Osteocyte (in vitro differentiated cells): ENCODE measurements at regions not wholly inside any gene's neighbourhood (a gene's known extent, or its start where the extent isn't known, plus 50 kb on each side); places are given as distances from the start of the nearest gene placed in this dataset.

ENCODE experiments used
- DNase-seq: peaks from one replicate; pipeline ENCODE4 v3.0.0; 2021; ENCODE audit warnings: mixed read lengths; ENCODE audit not compliant: unreplicated experiment; ENCODE audit errors: extremely low spot score
- H3K27ac Mint-ChIP-seq: one replicate; pipeline ENCODE4 v1.8.0; 2021; ENCODE audit warnings: mild to moderate bottlenecking, mixed read lengths; ENCODE audit not compliant: unreplicated experiment
- H3K27me3 Mint-ChIP-seq: one replicate; pipeline ENCODE4 v1.8.0; 2021; ENCODE audit warnings: mixed read lengths; ENCODE audit not compliant: unreplicated experiment
- H3K36me3 Mint-ChIP-seq: one replicate; pipeline ENCODE4 v1.8.0; 2021; ENCODE audit warnings: mixed read lengths; ENCODE audit not compliant: unreplicated experiment
- H3K4me1 Mint-ChIP-seq: one replicate; pipeline ENCODE4 v1.8.0; 2021; ENCODE audit warnings: mixed read lengths; ENCODE audit not compliant: unreplicated experiment
- H3K4me3 Mint-ChIP-seq: one replicate; pipeline ENCODE4 v1.8.0; 2021; ENCODE audit warnings: mild to moderate bottlenecking, moderate library complexity, mixed read lengths; ENCODE audit not compliant: unreplicated experiment
- H3K9me3 Mint-ChIP-seq: one replicate; pipeline ENCODE4 v1.8.0; 2021; ENCODE audit warnings: mixed read lengths; ENCODE audit not compliant: unreplicated experiment
- CTCF ChIP-seq: fragments of 200-600 bp; sonication (generic); IDR thresholded peaks from 2 replicates; pipeline ENCODE4 v1.5.0; 2021; ENCODE audit warnings: antibody characterized with exemption, mild to moderate bottlenecking, moderate library complexity

GRCh38 chrX:20593836-20594235 lies 327.1 kb upstream of the RPS6KA3 start:
- DNase-seq = no peak
- no peak overlapping the region for H3K4me3 Mint-ChIP-seq
- peaks cover 18% of the 10 kb centered on the region for H3K9me3 Mint-ChIP-seq
- H3K4me1 Mint-ChIP-seq = peaks cover 6% of the 10 kb centered on the region
- no peaks in the 10 kb centered on the region for H3K27me3 Mint-ChIP-seq
- no peak for TF ChIP-seq CTCF
- H3K36me3 Mint-ChIP-seq = no peaks in the 10 kb centered on the region
- no peak overlapping the region for H3K27ac Mint-ChIP-seq

GRCh38 chrX:20593402-20593801 lies 326.7 kb upstream of the RPS6KA3 start:
- H3K27me3 Mint-ChIP-seq = no peaks in the 10 kb centered on the region
- H3K36me3 Mint-ChIP-seq = no peaks in the 10 kb centered on the region
- peaks cover 6% of the 10 kb centered on the region for H3K4me1 Mint-ChIP-seq
- peaks cover 22% of the 10 kb centered on the region for H3K9me3 Mint-ChIP-seq
- H3K4me3 Mint-ChIP-seq = no peak overlapping the region
- H3K27ac Mint-ChIP-seq = no peak overlapping the region
- no peak for DNase-seq
- TF ChIP-seq CTCF = no peak

- Mint-ChIP-seq H3K4me3 (no peak overlapping the region), H3K27me3 (no peaks in the 10 kb centered on the region), H3K4me1 (peaks cover 6% of the 10 kb centered on the region), H3K9me3 (peaks cover 23% of the 10 kb centered on the region), H3K27ac (no peak overlapping the region), H3K36me3 (no peaks in the 10 kb centered on the region)
- no peak for TF ChIP-seq CTCF
- DNase-seq = no peak
Measured at GRCh38 chrX:20591246-20591645, 324.5 kb upstream of the RPS6KA3 start.

- TF ChIP-seq CTCF = no peak
- H3K27me3 Mint-ChIP-seq = no peaks in the 10 kb centered on the region
Measured at GRCh38 chrX:20585782-20586181, 319.1 kb upstream of the RPS6KA3 start.

GRCh38 chrX:20571611-20572010 lies 304.9 kb upstream of the RPS6KA3 start:
- Mint-ChIP-seq H3K9me3 (peaks cover 5% of the 10 kb centered on the region), H3K4me3 (no peak overlapping the region), H3K27me3 (peaks cover 3% of the 10 kb centered on the region), H3K27ac (no peak overlapping the region), H3K4me1 (no peaks in the 10 kb centered on the region), H3K36me3 (no peaks in the 10 kb centered on the region)
- TF ChIP-seq CTCF = no peak
- no peak for DNase-seq

More at GRCh38 chrX:20585782-20586181, 319.1 kb upstream of the RPS6KA3 start:
- H3K27ac Mint-ChIP-seq = no peak overlapping the region
- DNase-seq = no peak
- H3K36me3 Mint-ChIP-seq = no peaks in the 10 kb centered on the region
- no peak overlapping the region for H3K4me3 Mint-ChIP-seq
- no peaks in the 10 kb centered on the region for H3K4me1 Mint-ChIP-seq
- peaks cover 24% of the 10 kb centered on the region for H3K9me3 Mint-ChIP-seq
